ENCODE measurements at regions not wholly inside any gene's neighbourhood (a gene's known extent, or its start where the extent isn't known, plus 50 kb on each side); places are given as distances from the start of the nearest gene placed in this dataset.

DNA sequence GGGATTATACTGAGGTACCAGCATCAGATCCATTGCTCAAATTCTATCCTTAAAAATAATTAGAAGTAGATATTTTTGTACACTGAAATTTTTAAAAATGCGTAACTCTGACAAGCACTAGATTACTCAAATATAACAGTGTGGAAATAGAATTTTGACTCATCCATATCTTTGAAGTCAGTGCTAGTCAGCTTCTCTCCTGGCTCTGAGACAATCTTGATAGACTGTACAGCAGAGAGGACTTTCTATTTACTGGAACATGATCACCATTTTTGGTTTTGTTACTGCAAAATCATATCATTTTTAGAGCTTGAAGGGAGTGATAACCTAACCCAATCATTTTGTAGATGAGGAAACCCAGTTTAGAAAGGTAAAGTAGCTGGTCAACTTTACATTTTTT is 195.0 kb downstream of the MTERF1 start:
- TF ChIP-seq, protein P1, sequence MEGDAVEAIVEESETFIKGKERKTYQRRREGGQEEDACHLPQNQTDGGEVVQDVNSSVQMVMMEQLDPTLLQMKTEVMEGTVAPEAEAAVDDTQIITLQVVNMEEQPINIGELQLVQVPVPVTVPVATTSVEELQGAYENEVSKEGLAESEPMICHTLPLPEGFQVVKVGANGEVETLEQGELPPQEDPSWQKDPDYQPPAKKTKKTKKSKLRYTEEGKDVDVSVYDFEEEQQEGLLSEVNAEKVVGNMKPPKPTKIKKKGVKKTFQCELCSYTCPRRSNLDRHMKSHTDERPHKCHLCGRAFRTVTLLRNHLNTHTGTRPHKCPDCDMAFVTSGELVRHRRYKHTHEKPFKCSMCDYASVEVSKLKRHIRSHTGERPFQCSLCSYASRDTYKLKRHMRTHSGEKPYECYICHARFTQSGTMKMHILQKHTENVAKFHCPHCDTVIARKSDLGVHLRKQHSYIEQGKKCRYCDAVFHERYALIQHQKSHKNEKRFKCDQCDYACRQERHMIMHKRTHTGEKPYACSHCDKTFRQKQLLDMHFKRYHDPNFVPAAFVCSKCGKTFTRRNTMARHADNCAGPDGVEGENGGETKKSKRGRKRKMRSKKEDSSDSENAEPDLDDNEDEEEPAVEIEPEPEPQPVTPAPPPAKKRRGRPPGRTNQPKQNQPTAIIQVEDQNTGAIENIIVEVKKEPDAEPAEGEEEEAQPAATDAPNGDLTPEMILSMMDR (IDR thresholded peaks at IDR 0.05) = no peak
- no peak for TF ChIP-seq POLR2A (IDR thresholded peaks at IDR 0.05)
